Spleen (tissue), 7 donors: ENCODE measurements at regions not wholly inside any gene's neighbourhood (a gene's known extent, or its start where the extent isn't known, plus 50 kb on each side); places are given as distances from the start of the nearest gene placed in this dataset.

Experiments
- POLR2AphosphoS5 ChIP-seq, 3 donors: sonication (generic); formaldehyde crosslinking; IDR thresholded peaks; one replicate each; pipeline ENCODE4 v1.5.1; 2017; ENCODE audit warnings: antibody characterized with exemption in 3 of 3
- TF ChIP-seq, protein P1 (sequence below), 11 experiments: fragments of 200-600 bp in 7 of 11; fragments of 450-650 bp in 4 of 11; sonication (generic) in 4 of 11; IDR thresholded peaks in 8 of 11; conservative IDR thresholded peaks in 3 of 11; 1 replicate in 7 of 11; 2 replicates in 4 of 11; pipeline versions ENCODE4 v1.4.0 to v1.8.0; 2016 to 2021; ENCODE audit warnings: antibody characterized with exemption in 11 of 11, inconsistent platforms in 4 of 11, mild to moderate bottlenecking in 1 of 11
- donor health status: DM: no; HTN: no; CAD: no; lungs with moderate emphysema.
- donor health status: DM: no; HTN: no; CAD: no.
- donor health status: DM: no; HTN: no; CAD: no.

DNA sequence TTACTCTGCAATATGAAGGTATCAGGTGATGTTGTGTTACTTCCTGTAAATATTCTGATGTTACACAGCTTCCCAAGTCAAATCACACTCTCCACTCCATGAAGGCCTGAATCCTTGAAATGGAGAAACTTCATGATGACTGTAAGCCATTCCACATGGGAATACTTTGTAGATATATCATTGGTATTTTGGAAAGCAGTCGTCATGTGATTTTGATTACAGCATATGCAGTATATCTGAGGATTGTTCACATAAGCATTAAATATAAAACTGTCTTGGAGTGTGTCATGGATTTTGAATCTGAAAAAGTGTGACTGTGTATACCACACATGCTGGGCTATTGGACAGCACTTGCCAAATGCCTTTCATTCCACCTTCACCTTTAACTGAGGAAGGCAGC is 118.3 kb upstream of the EXOC2 start:
- TF ChIP-seq, protein P1, sequence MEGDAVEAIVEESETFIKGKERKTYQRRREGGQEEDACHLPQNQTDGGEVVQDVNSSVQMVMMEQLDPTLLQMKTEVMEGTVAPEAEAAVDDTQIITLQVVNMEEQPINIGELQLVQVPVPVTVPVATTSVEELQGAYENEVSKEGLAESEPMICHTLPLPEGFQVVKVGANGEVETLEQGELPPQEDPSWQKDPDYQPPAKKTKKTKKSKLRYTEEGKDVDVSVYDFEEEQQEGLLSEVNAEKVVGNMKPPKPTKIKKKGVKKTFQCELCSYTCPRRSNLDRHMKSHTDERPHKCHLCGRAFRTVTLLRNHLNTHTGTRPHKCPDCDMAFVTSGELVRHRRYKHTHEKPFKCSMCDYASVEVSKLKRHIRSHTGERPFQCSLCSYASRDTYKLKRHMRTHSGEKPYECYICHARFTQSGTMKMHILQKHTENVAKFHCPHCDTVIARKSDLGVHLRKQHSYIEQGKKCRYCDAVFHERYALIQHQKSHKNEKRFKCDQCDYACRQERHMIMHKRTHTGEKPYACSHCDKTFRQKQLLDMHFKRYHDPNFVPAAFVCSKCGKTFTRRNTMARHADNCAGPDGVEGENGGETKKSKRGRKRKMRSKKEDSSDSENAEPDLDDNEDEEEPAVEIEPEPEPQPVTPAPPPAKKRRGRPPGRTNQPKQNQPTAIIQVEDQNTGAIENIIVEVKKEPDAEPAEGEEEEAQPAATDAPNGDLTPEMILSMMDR (IDR thresholded peaks at IDR 0.05 in 8 of 11, conservative IDR thresholded peaks at IDR 0.05 in 3 of 11) = no peak
- no peak for TF ChIP-seq POLR2AphosphoS5 (IDR thresholded peaks at IDR 0.05)
